Stimulated activated naive CD8-positive, alpha-beta T cell treated with anti-CD3 and anti-CD28 coated beads, Interleukin-15, Interleukin-2, amounts not matched to agents 100 U/mL and 50 U/mL, for 24 hours (primary cell): ENCODE measurements at regions not wholly inside any gene's neighbourhood (a gene's known extent, or its start where the extent isn't known, plus 50 kb on each side); places are given as distances from the start of the nearest gene placed in this dataset.
"Not testable (repeated sequence)": the region's sequence is repeated elsewhere in the genome, so short reads cannot be mapped to it uniquely, and the experiment has no call there.

Source experiments
- ATAC-seq: fragments of 150-1000 bp; cut with Tn5 transposase; one replicate; pipeline ENCODE4 v1.10.0; 2021
- DNase-seq: peaks from one replicate; pipeline ENCODE4 v3.0.0; 2021

DNA sequence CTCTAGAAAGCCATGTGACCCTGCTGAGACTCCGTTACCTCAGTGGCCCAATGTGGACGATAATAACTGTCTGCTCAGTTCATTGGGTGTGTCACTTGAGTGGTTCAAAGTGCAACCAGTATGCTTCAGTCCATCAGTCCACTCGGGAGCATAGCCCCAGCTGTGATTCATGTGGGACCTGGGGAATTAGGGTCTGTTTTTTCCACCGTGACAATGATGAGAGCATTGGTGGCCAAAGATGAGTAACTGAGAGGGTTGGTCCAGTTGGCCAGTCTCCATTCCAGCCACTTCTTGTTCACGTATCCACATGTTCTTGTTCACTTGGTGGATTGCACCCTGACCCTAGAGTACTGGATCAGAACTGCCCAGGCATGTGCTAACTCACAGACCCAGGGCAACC lies 403.6 kb downstream of the CD83 start:
- DNase-seq (no peak), ATAC-seq (no peak)

- DNase-seq, ATAC-seq: not testable (repeated sequence)
Observed at GRCh38 chr6:14521861-14522260, 404.3 kb downstream of the CD83 start.

GRCh38 chr6:14524319-14524718 lies 406.7 kb downstream of the CD83 start:
- ATAC-seq, result no peak
- no peak for DNase-seq

DNA sequence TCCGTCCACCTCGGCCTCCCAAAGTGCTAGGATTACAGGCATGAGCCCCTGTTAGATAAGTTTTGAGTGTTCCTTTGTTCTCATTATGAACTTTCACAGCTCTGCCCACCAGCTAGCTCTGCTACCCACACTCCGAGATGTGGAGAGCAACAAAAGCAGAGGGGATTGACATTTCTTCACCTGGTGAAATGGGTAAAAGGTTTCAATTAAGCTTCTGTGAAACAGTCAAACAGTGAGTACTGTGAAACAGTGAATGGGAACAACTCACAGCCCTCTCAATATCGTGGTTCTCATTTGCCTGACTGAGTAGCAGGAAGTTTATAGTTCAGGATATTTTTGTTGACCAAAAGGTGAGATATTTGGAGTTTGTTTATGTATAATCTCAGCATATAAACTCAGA lies 412.8 kb downstream of the CD83 start:
- ATAC-seq (no peak), DNase-seq (no peak)

- DNase-seq (no peak), ATAC-seq (no peak)
Observed at GRCh38 chr6:14533446-14533845, 415.9 kb downstream of the CD83 start.

DNA sequence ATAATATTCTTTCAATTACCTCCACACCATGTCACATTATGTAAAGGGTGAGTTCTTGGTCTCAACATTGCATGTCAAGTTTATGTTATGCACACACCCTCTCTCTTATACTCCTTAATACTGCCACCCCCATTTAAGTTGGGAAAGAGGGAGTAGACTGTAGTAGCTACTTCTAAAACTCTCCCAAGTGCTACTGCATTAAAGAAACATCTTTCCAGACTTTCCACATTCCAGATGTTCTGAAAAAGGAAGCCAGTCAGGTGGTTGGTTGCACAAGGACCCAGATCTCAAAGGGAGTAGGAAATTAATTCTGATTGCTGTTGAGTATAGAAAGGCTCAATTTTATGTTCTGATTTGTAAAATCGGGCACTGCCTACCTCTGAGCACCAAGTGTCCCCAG lies 419.5 kb downstream of the CD83 start:
- ATAC-seq (no peak), DNase-seq (no peak)

DNA sequence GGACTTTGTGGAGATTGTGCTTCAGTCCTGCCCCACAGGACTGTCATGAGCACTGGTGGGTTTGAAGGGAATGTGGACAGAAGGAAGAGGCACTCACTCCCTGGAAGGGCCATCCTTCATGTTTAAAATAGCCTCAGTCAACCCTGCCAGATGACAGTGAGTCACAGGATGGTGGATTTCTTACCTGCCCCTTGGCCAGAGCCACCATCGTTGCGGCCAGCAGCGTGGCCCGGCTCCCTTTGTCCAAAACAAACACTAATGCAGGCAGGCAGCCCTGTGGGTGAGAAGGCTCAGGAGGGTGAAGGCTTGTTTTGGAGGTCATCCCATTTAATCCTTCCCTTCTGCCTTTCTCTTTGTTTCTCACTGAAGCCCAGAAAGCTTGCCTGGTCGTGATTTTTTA lies 422.7 kb downstream of the CD83 start:
- DNase-seq, result no peak
- no peak for ATAC-seq

DNA sequence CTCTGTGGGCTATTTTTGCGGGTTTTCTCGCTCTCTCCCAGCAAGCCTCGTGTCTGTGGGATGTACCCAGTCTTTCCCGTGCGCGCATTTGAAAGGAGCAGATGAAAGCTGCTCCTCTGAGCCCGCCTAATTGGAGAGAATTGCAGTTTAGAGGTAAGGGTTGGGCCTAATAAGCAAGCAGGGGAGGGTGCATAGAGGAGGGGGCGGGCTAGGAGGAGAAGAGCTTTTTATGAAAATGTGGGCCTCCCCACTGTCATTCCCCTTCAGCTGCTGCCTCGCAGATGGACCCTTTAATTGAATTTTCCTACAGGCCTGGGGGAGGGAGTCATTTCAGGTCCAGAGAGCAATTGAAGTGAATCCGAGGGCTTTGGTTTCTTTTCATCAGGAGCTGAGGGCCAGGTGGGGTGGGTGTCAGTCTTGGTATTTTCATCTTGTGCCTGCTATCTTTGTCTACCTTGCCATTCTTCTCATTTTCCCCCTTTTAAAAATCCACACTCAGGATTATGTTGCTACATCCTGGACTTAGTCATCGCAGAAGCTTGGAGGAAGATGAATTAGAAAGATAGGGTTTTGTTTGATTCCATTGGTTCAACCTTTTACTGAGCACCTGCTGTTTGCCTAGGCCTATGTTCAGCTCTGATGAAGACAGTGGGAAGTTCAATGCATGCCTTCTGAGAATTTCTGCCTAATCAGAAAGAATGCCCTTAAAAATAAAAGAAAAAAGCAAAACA lies 423.4 kb downstream of the CD83 start:
- ATAC-seq (no peak), DNase-seq (no peak)

GRCh38 chr6:14542670-14543366 lies 425.2 kb downstream of the CD83 start:
- peak; percentile 98 for ATAC-seq
- peak; percentile 75 for DNase-seq

GRCh38 chr6:14543971-14544585 lies 426.5 kb downstream of the CD83 start:
- ATAC-seq (no peak), DNase-seq (no peak)

GRCh38 chr6:14544666-14545065 lies 427.1 kb downstream of the CD83 start:
- DNase-seq (no peak), ATAC-seq (no peak)

- DNase-seq, result no peak
- ATAC-seq, result no peak
Observed at GRCh38 chr6:14545496-14545895, 427.9 kb downstream of the CD83 start.

DNA sequence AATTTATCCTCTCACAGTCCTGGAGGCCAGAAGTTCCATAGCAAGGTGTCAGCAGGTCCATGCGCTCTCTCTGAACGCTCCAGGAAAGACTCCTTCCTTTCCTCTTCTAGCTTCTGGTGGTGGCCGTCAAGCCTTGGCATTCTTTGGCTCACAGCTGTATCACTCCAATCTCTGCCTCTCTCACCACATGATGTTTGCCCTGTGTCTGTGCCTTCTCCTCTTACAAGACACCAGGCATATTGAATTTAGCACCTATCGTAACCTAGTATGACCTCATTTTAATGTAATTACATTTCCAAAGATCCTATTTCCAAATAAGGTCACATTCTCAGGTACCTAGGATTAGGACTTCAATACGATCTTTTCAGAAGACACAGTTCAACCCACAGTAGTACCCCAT lies 428.5 kb downstream of the CD83 start:
- ATAC-seq, result no peak
- no peak for DNase-seq

- DNase-seq, result no peak
Observed at GRCh38 chr6:14547284-14547998, 429.9 kb downstream of the CD83 start.

DNA sequence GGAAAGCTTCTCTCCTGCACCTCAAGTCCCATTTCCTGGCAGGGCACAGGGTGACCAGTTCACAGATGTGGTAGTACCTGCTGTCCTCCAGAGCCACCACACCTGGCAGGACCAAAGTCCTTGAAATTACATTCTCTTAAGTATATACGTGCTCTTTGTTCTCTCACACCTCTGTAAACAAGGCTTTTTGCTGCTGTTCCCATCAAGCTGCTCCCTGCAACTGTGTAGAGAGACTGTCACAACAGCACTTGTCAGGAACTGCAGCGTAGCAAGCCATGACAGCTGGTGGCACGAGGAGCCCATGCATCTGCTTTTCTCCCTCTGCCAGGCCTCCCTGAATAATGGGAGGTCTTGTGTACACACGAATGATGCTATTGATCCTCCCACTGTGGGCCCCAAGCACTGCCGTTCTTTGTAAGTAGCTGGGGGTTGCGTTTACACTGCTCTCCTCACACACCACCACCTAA lies 431.8 kb downstream of the CD83 start:
- DNase-seq (no peak), ATAC-seq (no peak)

More at GRCh38 chr6:14547284-14547998, 429.9 kb downstream of the CD83 start:
- ATAC-seq, result no peak

- DNase-seq (no peak), ATAC-seq (no peak)
Observed at GRCh38 chr6:14549871-14550270, 432.3 kb downstream of the CD83 start.

DNA sequence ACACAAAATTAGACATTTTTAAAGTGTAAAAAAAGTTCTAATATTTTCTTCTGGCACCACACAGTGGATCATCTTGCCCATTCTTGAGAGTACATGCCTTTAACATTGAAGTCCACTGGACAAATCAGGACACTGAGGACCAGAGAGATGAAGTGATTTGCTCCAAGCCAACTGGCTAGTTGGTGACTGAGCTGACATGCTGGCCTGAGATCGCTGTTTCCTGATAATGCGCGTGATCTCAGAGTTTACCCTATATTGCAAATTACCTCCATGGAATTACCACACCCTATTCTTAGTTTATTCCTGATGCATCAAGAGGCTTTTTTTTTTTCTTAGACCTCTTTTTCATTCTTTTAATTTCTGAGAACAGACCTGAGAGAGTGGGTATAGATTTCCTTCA lies 432.8 kb downstream of the CD83 start:
- ATAC-seq, result no peak

GRCh38 chr6:14550822-14551221 lies 433.2 kb downstream of the CD83 start:
- ATAC-seq, result no peak
- DNase-seq, result no peak

More for the DNA sequence above, 432.8 kb downstream of the CD83 start:
- DNase-seq, result no peak

DNA sequence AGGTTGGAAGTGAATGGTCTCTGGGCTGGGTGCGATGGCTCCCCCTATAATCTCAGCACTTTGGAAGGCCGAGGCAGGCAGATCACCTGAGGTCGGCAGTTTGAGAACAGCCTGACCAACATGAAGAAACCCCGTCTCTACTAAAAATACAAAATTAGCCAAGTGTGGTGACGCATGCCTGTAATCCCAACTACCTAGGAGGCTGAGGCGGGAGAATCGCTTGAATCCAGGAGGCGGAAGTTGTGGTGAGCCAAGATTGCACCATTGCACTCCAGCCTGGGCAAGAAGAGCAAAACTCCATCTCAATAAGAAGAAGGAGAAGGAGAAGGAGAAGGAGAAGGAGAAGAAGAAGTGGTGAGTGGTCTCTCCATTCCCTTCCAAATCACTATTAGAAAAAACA lies 434.0 kb downstream of the CD83 start:
- ATAC-seq, DNase-seq: not testable (repeated sequence)

- no peak for ATAC-seq
- DNase-seq, result no peak
Observed at GRCh38 chr6:14552891-14553290, 435.3 kb downstream of the CD83 start.

GRCh38 chr6:14553515-14553914 lies 435.9 kb downstream of the CD83 start:
- DNase-seq (no peak), ATAC-seq (no peak)

DNA sequence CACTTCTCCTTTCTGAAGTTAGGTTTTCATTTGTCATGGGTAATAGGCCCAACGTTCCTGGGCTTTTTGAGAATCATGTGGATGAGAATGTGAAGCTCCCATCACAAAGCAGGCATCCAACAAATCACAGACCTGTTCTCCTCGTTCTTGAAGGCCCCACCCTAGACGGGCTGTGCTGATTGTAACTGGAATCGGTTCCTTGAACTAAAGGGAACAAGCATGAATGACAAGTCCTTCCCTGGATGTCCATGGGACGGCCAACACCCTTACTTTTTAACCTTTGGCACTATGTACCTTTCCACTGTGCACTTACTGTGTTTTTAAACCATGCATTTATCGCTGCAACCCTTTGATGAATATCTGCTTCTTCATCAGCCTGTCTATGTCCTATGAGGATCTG lies 438.2 kb downstream of the CD83 start:
- ATAC-seq, result no peak
- DNase-seq, result no peak
